Adipose tissue (tissue), 3 donors: ENCODE measurements at regions not wholly inside any gene's neighbourhood (a gene's known extent, or its start where the extent isn't known, plus 50 kb on each side); places are given as distances from the start of the nearest gene placed in this dataset.
"Not testable (repeated sequence)": the region's sequence is repeated elsewhere in the genome, so short reads cannot be mapped to it uniquely, and the experiment has no call there.

Experiments
- H3K27ac ChIP-seq: one replicate; pipeline ENCODE4 v1.5.1; 2013; ENCODE audit warnings: low read depth, low read length
- WGBS, 3 donors: extraction: QIAGEN DNeasy Blood & Tissue Kit; methylation state at CpG; one replicate each; pipeline ENCODE4 v1.1.7; 2013; 5-methylcytosine and 5-hydroxymethylcytosine counted together
- donor health status: healthy with polysubstance abuse.
- donor health status: Bipolar disorder and iron deficiency.
- donor health status: healthy.

DNA sequence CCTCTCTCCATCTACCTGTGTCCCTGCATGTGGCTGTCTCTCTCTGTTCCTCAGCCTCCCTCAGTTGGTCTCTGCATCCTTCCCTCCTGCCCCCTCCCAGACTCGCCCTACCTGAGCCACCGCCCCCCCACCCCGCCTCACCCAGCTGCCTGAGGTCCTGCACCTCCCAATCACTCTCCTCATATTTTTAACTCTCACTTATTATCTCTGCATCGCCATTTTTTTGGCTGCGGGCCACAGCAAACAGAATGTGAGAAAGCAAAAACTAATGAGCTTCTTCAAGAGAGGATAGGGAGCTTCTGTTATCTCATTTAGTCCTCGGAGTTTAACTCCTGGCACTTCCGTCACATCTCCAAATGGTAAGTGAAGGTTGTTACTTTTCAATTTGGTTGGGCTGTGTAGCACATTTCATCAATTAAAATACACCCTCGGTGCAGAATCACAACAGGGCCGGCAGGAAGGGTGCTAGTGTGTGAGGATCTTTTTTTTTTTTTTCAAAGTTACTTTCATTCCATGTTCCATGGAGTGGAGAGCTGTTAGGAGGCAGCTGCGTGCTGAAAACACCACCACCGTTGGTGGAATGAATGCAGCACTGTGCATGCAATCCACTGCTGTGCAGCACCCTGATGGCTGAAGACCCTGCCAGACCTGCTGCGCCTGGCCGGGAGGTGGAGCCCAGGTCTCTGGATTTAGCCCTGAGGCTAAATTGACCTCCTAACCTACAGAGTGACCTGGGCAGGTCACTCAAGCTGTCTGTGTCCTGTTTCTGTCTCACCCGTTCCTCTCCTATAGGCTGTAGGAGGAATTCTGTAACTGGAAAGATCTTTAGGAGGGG lies 157.2 kb upstream of the NFIA start:
- 60 to 75% (median 74%) methylated on average over 14 of the region's 14 CpGs for WGBS, 3 donors

DNA sequence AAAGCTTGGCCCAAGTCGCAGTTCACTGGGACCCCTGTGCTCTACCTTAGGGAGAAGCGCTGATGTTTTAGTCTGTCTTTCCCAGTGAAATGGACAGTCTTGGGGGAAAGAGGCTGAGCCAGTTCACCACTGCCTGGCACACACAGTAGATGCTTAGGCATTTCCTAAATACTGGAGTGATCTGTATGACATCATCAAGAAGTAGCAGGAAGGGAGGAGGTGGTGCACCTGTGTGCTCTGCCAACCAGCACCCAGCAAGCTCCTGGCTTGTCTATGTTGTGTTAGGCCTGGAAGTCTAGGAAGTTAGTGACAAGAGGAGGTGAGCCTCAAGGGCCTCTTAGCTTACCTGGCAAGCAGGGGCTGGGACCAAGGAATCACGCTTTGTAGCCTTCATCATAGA lies 158.2 kb upstream of the NFIA start:
- WGBS, 3 donors: 97 to 99% (median 99%) methylated on average over 3 of the region's 3 CpGs
- no peak overlapping the region for H3K27ac ChIP-seq

More for the DNA sequence above, 157.2 kb upstream of the NFIA start:
- no peak overlapping the region for H3K27ac ChIP-seq

GRCh38 chr1:60923389-60924087 lies 158.8 kb upstream of the NFIA start:
- no peak overlapping the region for H3K27ac ChIP-seq
- WGBS, 3 donors: 16 to 43% (median 42%) methylated on average over 5 of the region's 5 CpGs

DNA sequence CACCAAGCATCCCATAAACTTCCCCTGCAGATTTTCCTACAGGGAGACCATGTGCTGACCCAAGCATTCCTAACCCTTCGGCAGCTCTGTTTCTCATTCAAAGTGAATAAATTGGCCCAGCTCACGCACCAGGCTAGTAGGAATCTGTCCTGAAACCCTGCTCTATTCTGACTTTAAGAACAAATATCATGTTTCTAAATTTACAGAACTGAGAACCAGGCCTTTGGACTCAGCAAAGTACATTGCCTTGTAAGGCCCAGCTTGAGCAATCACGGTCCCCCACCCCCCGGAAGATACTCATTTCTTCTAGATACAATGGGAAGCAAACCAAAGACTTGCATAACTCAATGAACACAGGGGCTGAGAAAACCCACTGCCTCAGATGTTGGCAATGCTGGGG lies 160.1 kb upstream of the NFIA start:
- H3K27ac ChIP-seq: no peak overlapping the region
- 52 to 86% (median 59%) methylated on average over 4 of the region's 4 CpGs for WGBS, 3 donors

DNA sequence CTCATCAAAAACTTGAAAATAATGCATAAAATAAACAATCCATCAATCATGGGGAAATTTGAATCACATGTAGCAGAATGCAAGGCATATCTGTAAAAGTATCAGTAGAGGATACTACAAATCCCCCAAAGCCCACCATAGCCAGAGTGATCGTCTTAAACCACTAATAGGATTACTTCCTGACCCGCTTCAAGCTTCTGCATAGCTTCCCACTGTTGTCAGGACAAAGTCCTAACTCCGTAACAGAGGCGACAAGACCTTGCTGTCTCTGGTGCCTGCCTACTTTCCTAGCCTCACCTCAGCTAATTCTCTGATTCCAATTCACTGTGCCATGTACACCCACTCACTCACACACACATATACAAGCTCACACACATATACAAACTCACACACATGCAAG lies 161.2 kb upstream of the NFIA start:
- H3K27ac ChIP-seq: no peak overlapping the region
- 89 to 94% (median 93%) methylated on average over 4 of the region's 4 CpGs for WGBS, 3 donors

GRCh38 chr1:60920561-60920960 lies 161.8 kb upstream of the NFIA start:
- H3K27ac ChIP-seq: no peak overlapping the region
- 86 to 93% (median 90%) methylated on average over 2 of the region's 2 CpGs for WGBS, 3 donors

DNA sequence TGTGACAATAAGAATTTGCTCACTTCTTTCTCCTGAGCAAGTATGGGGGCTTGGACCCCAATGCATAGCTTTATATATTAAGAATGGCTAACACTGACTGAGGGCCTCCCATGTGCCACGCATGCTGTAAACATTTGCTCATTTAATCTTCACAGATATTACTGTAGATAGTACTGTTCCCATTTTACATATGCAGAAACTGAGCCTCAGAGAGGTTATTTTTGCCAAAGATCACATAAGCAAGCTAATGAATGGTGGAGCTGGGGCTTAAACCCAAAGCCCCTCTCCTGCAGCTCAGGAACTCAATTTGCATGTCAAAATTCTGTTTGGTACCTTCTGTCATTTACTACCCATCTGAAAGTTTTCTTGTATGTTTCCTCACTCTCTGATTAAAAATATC lies 163.5 kb upstream of the NFIA start:
- H3K27ac ChIP-seq: no peak overlapping the region
- WGBS, 3 donors: 93 to 95% (median 94%) methylated on average over 1 of the region's 1 CpG

DNA sequence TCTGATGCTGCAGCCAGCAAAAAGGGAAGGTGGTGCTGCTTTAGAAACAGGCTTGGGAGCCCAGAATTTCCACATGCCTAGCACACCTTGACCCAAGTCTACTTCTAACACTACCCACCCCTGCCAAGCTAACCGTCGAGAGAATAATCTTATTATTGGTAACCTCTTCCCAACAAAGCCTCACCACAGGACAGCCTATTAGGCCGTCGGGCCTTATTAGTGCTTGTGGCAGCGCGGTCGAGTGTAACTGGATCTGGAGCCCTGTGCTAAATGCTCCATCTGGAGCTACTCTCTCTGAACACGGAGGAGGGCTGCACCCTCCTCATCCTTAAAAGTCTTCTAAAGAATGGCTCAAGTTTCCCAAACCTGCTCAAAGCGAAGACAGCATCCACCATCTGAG lies 165.5 kb upstream of the NFIA start:
- WGBS, 3 donors: 89 to 94% (median 91%) methylated on average over 9 of the region's 9 CpGs
- H3K27ac ChIP-seq: no peak overlapping the region

GRCh38 chr1:60916199-60916598 lies 166.2 kb upstream of the NFIA start:
- no peak overlapping the region for H3K27ac ChIP-seq

GRCh38 chr1:60915441-60915840 lies 166.9 kb upstream of the NFIA start:
- no peak overlapping the region for H3K27ac ChIP-seq
- WGBS, 3 donors: 87 to 96% (median 95%) methylated on average over 6 of the region's 6 CpGs

DNA sequence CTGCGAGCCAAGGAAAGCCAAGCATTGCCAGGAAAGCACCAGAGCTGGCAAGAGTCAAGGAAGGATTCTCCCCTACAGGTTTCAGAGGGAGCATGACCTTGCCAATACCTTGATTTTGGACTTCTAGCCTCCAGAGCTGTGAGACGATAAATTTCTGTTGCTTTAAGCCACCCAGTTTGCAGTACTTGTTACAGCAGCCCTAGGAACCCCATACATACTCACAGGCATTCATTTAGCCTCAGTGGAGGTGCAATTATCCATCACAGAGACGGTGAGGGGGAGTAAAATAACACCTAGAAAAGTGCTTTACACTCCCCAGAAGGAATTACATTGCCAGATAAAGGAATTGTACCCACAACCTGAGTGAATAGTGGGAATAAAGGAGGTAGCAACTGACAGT lies 167.4 kb upstream of the NFIA start:
- WGBS, 3 donors: 74 to 89% (median 87%) methylated on average over 3 of the region's 3 CpGs
- no peak overlapping the region for H3K27ac ChIP-seq

DNA sequence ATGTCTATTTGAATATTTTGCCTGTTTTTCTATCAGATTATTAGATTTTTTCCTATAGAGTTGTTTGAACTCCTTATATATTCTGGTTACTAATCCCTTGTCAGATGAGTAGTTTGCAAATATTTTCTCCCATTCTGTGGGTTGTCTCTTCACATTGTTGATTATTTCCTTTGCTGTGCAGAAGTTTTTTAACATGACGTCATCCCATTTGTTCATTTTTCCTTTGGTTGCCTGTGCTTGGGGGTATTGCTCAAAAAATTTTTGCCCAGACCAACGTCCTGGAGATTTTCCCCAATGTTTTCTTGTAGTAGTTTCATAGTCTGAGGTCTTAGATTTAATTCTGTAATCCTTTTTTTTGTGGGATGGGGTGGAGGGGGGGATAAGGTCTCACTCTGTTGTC lies 168.7 kb upstream of the NFIA start:
- WGBS, 3 donors: 43 to 69% (median 53%) methylated on average over 2 of the region's 2 CpGs
- not testable (repeated sequence) for H3K27ac ChIP-seq

DNA sequence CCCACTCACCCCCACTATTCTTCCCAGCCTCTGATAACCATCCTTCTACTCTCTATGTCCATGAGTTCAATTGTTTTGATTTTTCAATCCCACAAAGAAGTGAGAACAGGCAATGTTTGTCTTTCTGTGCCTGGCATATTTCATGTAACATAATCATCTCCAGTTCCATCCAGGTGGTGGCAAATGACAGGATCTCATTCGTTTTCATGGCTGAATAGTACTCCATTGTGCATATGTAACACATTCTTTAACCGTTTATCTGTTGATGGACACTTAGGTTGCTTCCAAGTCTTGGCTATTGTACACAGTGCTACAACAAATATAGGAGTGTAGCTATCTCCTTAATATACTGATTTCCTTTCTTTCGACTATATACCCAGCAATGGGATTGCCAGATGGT lies 169.3 kb upstream of the NFIA start:
- WGBS, 3 donors: 62 to 81% (median 77%) methylated on average over 3 of the region's 3 CpGs
- H3K27ac ChIP-seq: no peak overlapping the region

- no peak overlapping the region for H3K27ac ChIP-seq
- WGBS, 3 donors: 39 to 61% (median 43%) methylated on average over 9 of the region's 9 CpGs
These were observed 170.2 kb upstream of the NFIA start for GRCh38 chr1:60911966-60912697.

DNA sequence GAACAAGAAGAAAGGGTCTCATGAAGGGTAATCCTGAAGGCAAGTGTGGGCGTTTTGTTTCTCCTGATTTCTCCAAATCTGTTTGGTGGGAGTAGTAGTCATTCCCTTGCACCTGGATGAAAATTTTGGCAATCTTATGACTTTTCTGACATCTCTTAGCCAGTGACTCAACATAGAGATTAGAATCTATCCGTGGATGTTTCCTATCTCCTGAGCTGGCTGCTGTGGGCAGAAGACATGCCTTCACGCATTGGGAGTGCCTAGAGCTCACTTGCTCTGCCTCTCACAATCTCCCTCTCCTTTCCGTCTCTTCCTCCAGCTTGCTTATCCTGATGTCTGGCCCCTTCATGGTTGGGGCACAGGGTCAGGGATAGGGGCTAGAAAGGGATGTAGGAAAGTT lies 174.2 kb upstream of the NFIA start:
- WGBS, 3 donors: 66 to 80% (median 76%) methylated on average over 4 of the region's 4 CpGs

DNA sequence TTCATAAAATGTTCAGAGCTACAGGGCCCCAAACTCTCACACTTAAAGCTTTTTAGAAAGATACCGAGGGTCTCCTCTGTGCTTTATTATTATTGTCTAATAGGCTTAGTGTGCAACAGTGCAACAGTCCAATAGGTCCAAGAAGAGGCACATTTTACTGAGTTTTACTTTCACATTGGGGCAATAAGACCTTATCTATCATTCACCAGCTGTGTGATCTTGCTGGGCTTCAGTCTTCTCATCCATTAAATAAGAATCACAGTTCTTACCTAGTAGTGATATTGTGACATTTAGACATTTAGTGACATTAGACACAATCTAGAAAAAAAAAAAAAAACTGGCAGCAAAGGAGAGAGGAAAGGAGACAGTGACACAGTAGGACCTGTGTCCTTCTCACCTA lies 175.8 kb upstream of the NFIA start:
- WGBS, 3 donors: 95 to 100% (median 96%) methylated on average over 1 of the region's 1 CpG
- H3K27ac ChIP-seq: no peak overlapping the region

More for the DNA sequence above, 174.2 kb upstream of the NFIA start:
- no peak overlapping the region for H3K27ac ChIP-seq

DNA sequence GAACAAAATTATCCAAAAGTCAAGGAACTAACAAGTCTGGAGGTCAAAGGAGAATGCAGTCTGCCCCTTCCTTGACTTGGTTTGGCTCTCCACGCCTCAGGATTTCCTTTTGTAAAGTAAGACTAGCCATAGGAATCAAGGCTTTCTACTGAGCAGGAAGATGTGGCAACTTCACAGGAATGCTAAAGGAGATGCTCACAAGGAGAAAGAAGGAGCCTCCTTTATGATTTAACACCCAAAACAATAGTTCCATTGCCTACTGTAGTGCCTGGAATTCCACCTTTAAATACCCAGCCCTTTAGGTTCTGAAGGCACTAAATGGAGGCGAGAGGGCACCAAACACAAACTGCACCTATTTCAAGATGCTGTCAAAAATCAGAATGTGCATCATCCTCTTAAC lies 176.3 kb upstream of the NFIA start:
- no peak overlapping the region for H3K27ac ChIP-seq
- 82 to 96% (median 88%) methylated on average over 2 of the region's 2 CpGs for WGBS, 3 donors

- 36 to 69% (median 48%) methylated on average over 4 of the region's 4 CpGs for WGBS, 3 donors
- no peak overlapping the region for H3K27ac ChIP-seq
These were observed 178.1 kb upstream of the NFIA start for GRCh38 chr1:60904099-60904851.

DNA sequence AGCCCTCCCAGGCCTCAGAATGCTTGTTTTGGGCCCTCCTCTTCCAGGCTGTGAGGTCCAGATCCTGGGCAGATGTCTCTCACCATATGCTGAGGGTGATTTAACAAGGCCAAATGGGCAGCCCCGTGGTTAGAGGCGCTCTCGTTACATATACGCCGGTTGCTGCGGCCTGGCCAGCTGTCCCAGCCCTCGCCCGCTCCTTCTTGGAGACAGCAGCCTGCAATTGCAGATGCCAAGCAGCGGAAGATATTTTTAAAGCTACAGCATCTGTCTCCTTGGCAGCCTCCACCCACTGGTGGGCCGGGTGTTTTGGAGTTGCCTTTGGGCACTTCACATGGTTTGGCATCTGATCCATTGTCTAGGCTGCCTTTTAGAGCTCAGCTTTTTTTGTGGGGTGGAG lies 178.8 kb upstream of the NFIA start:
- no peak overlapping the region for H3K27ac ChIP-seq
- WGBS, 3 donors: 63 to 76% (median 66%) methylated on average over 10 of the region's 10 CpGs
